A172 (cell line): ENCODE measurements at regions not wholly inside any gene's neighbourhood (a gene's known extent, or its start where the extent isn't known, plus 50 kb on each side); places are given as distances from the start of the nearest gene placed in this dataset.
A peak's percentile ranks its signal among the peaks of the same experiment; 100 is the strongest.

Experiments
- DNase-seq: peaks from one replicate; pipeline ENCODE4 v3.0.0-alpha.2; 2015; ENCODE audit warnings: low spot score

- DNase-seq, result no peak
Observed at GRCh38 chr12:4134448-4135263, 138.9 kb upstream of the CCND2 start.

GRCh38 chr12:4133636-4134447 is 139.7 kb upstream of the CCND2 start:
- no peak for DNase-seq

- DNase-seq, result no peak
Observed at GRCh38 chr12:4133029-4133428, 140.5 kb upstream of the CCND2 start.

GRCh38 chr12:4121506-4122020 is 152.0 kb upstream of the CCND2 start:
- no peak for DNase-seq

- no peak for DNase-seq
Observed at GRCh38 chr12:4120316-4120917, 153.1 kb upstream of the CCND2 start.

- DNase-seq, result no peak
Observed at GRCh38 chr12:4119157-4119761, 154.3 kb upstream of the CCND2 start.

GRCh38 chr12:4118601-4119156 is 154.9 kb upstream of the CCND2 start:
- DNase-seq, result no peak

GRCh38 chr12:4118017-4118510 is 155.5 kb upstream of the CCND2 start:
- DNase-seq, result peak; percentile 15

- DNase-seq, result no peak
Observed at GRCh38 chr12:4117386-4118016, 156.1 kb upstream of the CCND2 start.

- DNase-seq, result peak; percentile 58
Observed at GRCh38 chr12:4116251-4117111, 157.1 kb upstream of the CCND2 start.

GRCh38 chr12:4115570-4115969 is 158.0 kb upstream of the CCND2 start:
- DNase-seq, result no peak

- DNase-seq, result no peak
Observed at GRCh38 chr12:4114986-4115385, 158.6 kb upstream of the CCND2 start.

GRCh38 chr12:4112734-4113325 is 160.7 kb upstream of the CCND2 start:
- no peak for DNase-seq

GRCh38 chr12:4112290-4112689 is 161.3 kb upstream of the CCND2 start:
- DNase-seq, result no peak

GRCh38 chr12:4111010-4111409 is 162.6 kb upstream of the CCND2 start:
- no peak for DNase-seq

- DNase-seq, result no peak
Observed at GRCh38 chr12:4109826-4110225, 163.7 kb upstream of the CCND2 start.

GRCh38 chr12:4108803-4109345 is 164.7 kb upstream of the CCND2 start:
- no peak for DNase-seq

GRCh38 chr12:4107911-4108697 is 165.5 kb upstream of the CCND2 start:
- DNase-seq, result no peak
